MV-4-11 (cell line): ENCODE measurements at regions not wholly inside any gene's neighbourhood (a gene's known extent, or its start where the extent isn't known, plus 50 kb on each side); places are given as distances from the start of the nearest gene placed in this dataset.

Experiments
- DNase-seq: peaks from one replicate; lab custom pipeline; 2025; lab: John Stamatoyannopoulos, UW

- DNase-seq, result no peak
Observed at GRCh38 chr6:100179576-100179975, 185.6 kb upstream of the MCHR2 start.

DNA sequence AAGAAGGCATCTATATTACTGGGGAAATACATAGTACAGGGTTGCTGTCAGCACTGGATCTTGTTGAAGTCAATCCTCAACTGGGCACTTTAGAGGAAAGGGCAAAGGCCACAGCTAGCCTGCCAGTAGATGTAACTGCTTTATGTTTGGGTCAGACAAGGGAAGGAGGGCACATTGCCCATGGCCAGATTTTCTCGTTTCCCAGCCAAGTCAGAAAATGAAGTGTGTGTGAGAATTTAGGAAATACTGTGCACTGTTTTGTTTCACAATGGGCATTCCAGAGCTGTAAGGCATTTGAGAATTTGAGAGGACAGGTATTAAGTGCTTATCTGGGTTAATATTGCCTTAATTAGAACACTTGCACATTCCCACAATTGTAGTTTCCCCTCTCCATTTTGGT lies 183.9 kb upstream of the MCHR2 start:
- no peak for DNase-seq

DNA sequence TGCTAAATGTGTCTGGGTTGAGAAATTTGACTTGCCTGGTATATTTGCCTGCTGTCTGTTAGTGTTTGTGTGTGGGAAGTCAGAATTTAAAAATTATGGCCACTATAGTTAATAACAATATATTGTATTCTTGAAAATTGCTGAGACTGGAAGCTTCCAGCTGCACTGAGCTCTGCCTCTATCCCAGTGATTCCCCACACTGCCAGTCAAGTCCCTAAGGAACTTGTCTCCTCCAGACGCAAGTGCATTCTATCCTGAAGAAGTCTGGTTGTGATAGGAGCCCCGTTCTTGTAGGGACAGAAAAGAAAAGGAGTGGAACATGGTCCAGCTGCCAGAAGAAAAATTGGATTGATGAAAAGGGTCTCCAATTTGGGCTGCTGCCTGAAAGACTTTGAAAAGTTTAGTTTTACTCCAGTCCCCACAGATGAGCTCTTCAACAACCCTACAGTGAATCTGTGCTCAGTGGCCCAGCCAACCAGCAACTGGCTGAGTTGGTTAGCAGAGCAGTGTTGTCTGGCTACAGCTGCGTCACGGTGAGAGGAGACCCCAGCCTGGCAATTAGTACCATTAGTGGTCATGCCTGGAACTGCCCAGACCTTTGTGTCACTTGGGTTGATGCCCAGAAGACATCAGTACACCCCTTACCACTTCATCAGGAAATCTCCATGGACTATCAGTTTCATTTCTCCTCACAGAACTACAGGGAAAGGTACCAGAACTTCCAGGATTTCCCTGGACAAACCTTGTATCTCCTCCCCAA lies 183.1 kb upstream of the MCHR2 start:
- no peak for DNase-seq

- peak; percentile 32 for DNase-seq
Observed at GRCh38 chr6:100176311-100176950, 182.4 kb upstream of the MCHR2 start.

GRCh38 chr6:100175814-100176310 lies 181.8 kb upstream of the MCHR2 start:
- DNase-seq, result no peak

- DNase-seq, result no peak
Observed at GRCh38 chr6:100173211-100173610, 179.2 kb upstream of the MCHR2 start.

DNA sequence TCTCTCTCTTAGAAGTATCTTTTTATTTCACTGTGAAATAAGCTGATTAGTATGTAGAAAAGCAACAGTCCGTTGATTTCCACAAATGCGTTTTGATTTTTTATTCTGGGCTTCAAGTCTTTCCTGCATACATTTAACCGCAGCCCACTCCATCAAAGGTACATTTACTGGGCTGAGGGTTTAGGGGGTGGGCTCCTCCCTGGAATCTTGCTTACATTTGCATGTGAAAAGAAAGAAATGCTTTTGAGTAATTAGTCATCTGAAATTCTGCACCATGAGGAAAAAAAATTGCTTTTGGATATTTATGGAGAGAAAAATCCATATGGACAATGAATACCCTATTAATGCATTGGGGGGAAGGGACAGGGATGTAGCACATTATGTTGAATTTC lies 178.3 kb upstream of the MCHR2 start:
- no peak for DNase-seq

GRCh38 chr6:100171533-100172321 lies 177.7 kb upstream of the MCHR2 start:
- DNase-seq, result peak; percentile 91

DNA sequence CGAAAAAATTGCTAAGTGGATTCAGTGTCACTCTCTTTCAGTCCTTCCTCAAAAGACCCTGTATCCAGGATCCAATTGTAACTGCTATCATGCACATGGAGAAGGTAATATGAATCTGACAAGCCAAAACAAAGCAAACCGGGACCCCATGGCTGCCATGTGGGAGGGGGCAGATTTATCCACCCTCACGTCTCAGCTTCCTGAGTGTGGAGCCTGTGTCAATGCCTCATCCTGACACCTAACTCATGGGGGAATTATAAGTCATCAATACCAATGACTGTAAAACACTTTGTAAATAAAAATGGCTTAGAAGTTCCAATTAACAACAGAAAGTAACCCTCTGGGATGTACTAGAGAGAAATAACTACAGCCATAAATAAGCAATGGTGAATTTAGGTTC lies 174.1 kb upstream of the MCHR2 start:
- no peak for DNase-seq

DNA sequence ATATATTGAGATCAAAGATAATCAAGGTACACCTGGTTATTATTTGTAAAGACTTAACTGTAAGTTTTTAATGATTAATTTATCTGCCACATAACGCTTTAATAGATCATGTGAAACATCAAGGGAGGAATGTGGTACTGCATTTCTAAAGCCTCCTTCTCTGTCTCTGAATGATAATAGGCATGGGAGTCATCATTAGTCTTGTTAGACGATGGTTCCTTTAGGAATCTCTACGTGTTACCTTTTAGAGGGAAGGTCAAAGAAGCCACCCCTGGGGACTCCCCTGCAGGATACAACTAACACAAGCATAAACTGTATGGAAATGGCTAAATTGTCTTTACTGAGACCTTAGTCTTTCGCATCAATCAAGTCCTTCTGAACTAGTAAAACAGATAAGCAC lies 173.6 kb upstream of the MCHR2 start:
- no peak for DNase-seq

DNA sequence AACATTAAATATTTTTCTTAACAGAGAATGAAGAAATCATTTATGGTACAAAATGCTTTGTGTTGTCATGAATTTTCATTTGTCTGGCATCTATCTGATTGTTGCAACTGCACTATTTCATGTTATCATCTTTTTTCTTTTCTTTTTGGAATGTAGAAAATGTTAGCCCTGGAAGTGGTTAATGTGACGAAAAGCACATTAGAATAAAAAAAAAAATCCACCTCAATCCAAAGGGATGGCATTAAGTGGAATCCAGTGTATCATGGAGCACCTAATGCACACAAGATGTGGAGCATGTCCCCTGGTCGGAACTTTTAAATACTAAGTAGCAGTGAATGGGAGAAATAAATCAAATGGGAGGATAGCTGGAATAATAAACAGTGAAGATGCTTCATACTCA lies 172.9 kb upstream of the MCHR2 start:
- DNase-seq, result no peak

GRCh38 chr6:100165442-100165841 lies 171.4 kb upstream of the MCHR2 start:
- no peak for DNase-seq

GRCh38 chr6:100163035-100163434 lies 169.0 kb upstream of the MCHR2 start:
- DNase-seq, result no peak

- no peak for DNase-seq
Observed at GRCh38 chr6:100161782-100162365, 167.9 kb upstream of the MCHR2 start.

DNA sequence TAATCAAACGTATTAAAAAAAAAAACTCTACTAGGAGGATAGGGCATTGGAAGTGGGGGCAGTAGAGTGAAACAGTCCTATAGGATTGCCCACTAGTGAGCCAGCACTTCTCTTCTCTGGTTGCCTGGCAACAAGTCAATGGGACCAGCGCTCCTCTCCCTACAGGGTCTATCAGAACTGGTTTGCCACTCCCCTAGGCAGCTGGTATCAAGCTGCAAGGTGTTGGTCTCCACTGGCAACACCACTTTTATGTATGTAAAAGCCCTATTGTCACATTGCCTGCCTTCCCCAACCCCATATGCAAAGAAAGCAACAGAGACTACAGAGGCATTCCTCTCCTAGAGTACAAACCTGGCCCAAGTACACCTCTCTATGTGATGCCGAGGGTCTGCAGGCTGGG lies 166.9 kb upstream of the MCHR2 start:
- no peak for DNase-seq

- DNase-seq, result no peak
Observed at GRCh38 chr6:100155141-100155540, 161.1 kb upstream of the MCHR2 start.

- DNase-seq, result no peak
Observed at GRCh38 chr6:100153636-100154275, 159.7 kb upstream of the MCHR2 start.

DNA sequence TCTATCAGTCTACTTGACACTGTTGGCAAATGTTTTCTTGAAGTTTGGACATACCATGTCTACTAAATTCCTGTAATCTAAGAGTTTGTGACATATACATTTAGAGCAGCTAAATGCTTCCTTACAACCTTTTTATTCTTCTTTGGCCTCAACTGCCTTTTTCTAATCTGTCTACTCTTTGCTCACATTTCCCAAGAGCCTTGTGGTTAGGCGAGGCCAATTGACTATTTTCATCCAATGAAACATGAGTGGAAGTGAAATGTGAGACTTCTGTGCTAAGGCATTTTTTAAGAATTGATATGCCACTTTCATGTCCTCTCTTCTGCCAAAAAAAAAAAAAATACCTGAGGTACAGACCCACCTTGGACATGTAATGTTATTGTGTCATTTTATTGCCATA lies 158.2 kb upstream of the MCHR2 start:
- peak; percentile 33 for DNase-seq

DNA sequence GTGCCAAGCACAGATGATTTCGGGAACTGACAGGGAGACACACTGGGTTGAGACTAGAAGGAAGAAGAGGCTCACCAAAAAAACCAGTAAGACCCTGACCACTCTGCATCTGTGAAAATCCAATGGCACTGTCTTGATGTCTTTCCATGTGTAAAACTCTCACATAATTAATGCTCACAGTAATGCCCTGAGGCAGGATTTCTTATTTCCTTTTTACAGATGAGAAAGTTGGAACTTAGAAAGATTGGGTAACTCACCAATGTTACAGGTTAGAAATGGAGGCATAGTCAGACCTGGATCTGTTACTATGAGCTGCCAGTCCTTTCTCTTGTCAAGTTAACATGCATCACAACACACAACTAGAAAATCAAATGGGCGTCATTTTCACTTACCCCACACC lies 151.0 kb upstream of the MCHR2 start:
- DNase-seq, result no peak

DNA sequence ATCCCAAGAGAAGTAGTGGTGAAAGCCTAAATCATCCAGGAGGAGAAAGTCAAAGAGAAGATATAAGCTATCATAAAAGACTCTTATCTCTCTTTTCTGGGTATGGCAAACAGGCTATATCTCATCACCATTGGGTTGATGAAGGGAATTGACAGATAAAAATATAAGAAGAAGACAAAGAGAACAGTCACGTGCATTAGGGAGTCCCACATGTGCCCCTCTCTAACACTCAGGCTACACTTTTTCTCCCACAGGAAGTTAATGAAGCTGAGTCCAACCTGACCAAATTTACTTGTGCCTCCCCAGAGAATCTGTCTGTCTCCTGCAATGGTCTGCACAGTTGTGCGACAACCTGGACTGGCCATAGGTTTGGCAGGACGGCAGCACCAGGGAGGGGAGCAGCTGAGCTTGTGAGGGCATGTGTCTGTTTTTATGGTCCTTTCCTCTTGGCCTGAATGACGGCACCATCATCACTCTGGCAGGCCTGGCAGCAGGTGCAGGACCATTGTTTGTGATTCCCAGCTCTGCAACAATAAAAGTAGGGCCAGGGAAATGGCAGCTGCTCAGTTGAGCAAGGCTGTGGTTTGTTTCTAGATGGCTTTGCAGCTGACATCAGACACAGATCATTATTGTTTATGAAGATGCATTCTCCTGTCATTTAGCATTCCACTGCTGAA lies 144.5 kb upstream of the MCHR2 start:
- DNase-seq, result no peak

GRCh38 chr6:100137759-100138158 lies 143.7 kb upstream of the MCHR2 start:
- DNase-seq, result no peak
